ENCODE measurements at regions not wholly inside any gene's neighbourhood (a gene's known extent, or its start where the extent isn't known, plus 50 kb on each side); places are given as distances from the start of the nearest gene placed in this dataset.

GRCh38 chr3:82030916-82031315 lies 269.5 kb upstream of the GBE1 start:
- TF ChIP-seq POLR2AphosphoS5 (IDR thresholded peaks at IDR 0.05; ENCODE audit: low read depth, low read length) (no peak), POLR2A (IDR thresholded peaks at IDR 0.05; ENCODE audit: low read depth, low read length) (no peak), TAF1 (IDR thresholded peaks at IDR 0.05; ENCODE audit: low read depth, low read length) (no peak), SPI1 (IDR thresholded peaks at IDR 0.05; ENCODE audit: low read depth, low read length) (no peak), POU2F2 (IDR thresholded peaks at IDR 0.05; ENCODE audit: low read depth, low read length) (no peak), PAX5 (IDR thresholded peaks at IDR 0.05; ENCODE audit: insufficient read depth, low read length, severe bottlenecking) (no peak)

All from GM12891 (cell line).